GM12865 (cell line): ENCODE measurements at regions not wholly inside any gene's neighbourhood (a gene's known extent, or its start where the extent isn't known, plus 50 kb on each side); places are given as distances from the start of the nearest gene placed in this dataset.

Experiments
- DNase-seq: peaks from one replicate; pipeline ENCODE4 v3.0.0; 2010; ENCODE audit warnings: low read depth
- H3K4me3 ChIP-seq: 2 replicates; pipeline ENCODE4 v1.5.1; 2011; ENCODE audit warnings: mild to moderate bottlenecking, low read depth, low read length, control low read depth
- TF ChIP-seq, protein P1 (sequence below): IDR thresholded peaks from 2 replicates; pipeline ENCODE4 v1.5.1; 2011; ENCODE audit warnings: low read length, control low read depth, low read depth, inconsistent platforms; ENCODE audit not compliant: insufficient read depth; ENCODE audit errors: missing control alignments

GRCh38 chr13:89694451-89694850 lies 1653.0 kb upstream of the MIR17HG start:
- TF ChIP-seq, protein P1, sequence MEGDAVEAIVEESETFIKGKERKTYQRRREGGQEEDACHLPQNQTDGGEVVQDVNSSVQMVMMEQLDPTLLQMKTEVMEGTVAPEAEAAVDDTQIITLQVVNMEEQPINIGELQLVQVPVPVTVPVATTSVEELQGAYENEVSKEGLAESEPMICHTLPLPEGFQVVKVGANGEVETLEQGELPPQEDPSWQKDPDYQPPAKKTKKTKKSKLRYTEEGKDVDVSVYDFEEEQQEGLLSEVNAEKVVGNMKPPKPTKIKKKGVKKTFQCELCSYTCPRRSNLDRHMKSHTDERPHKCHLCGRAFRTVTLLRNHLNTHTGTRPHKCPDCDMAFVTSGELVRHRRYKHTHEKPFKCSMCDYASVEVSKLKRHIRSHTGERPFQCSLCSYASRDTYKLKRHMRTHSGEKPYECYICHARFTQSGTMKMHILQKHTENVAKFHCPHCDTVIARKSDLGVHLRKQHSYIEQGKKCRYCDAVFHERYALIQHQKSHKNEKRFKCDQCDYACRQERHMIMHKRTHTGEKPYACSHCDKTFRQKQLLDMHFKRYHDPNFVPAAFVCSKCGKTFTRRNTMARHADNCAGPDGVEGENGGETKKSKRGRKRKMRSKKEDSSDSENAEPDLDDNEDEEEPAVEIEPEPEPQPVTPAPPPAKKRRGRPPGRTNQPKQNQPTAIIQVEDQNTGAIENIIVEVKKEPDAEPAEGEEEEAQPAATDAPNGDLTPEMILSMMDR, result no peak
- DNase-seq, result no peak
- H3K4me3 ChIP-seq, result no peak overlapping the region

GRCh38 chr13:89695343-89696257 lies 1651.9 kb upstream of the MIR17HG start:
- peak; percentile 2 for DNase-seq
- no peak overlapping the region for H3K4me3 ChIP-seq
- TF ChIP-seq, protein P1, result peak; percentile 25

- H3K4me3 ChIP-seq, result no peak overlapping the region
- TF ChIP-seq, protein P1, result no peak
- DNase-seq, result no peak
Observed at GRCh38 chr13:89701913-89702312, 1645.6 kb upstream of the MIR17HG start.

- TF ChIP-seq, protein P1, result no peak
- no peak for DNase-seq
- H3K4me3 ChIP-seq, result no peak overlapping the region
Observed at GRCh38 chr13:89704040-89704439, 1643.4 kb upstream of the MIR17HG start.

GRCh38 chr13:89708013-89708412 lies 1639.5 kb upstream of the MIR17HG start:
- no peak for DNase-seq
- no peak overlapping the region for H3K4me3 ChIP-seq
- TF ChIP-seq, protein P1, result no peak

GRCh38 chr13:89721216-89721615 lies 1626.3 kb upstream of the MIR17HG start:
- TF ChIP-seq, protein P1, result no peak

DNA sequence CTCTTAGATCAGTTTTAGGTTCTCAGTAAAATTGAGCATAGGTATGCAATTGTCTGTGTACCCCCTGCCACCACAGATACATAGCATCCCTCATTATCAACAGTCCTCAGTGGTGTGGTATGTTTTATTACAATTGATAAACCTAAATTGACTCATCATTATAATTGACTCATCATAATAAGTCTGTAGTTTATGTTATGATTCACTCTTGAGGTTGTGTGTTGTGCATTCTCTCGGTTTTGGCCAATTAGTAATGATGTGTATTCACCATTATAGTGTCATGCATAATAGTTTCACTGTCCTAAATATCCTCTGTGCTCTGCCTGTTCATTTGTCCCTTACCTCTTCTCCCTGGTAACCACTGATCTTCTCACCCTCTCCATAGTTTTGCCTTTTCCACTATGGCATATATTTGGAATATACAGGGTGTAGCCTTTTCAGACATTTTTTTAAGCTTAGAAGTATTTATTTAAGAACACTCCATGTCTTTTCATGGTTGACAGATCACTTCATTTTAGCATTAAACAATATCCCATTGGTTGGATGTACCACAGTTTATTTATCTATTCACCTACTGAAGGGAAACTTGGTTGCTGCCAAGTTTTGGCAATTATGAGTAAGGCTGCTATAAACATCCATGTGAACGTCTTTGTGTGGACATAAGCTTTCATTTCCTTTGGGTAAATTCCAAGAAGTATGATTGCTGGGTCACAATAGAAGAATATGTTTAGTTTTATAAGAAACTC lies 1620.6 kb upstream of the MIR17HG start:
- DNase-seq, result no peak
- TF ChIP-seq, protein P1, result no peak
- H3K4me3 ChIP-seq, result no peak overlapping the region

More at GRCh38 chr13:89721216-89721615, 1626.3 kb upstream of the MIR17HG start:
- H3K4me3 ChIP-seq, result no peak overlapping the region
- DNase-seq, result no peak
